PFSK-1 (cell line): ENCODE measurements at regions not wholly inside any gene's neighbourhood (a gene's known extent, or its start where the extent isn't known, plus 50 kb on each side); places are given as distances from the start of the nearest gene placed in this dataset.

Experiments used
- FOXP2 ChIP-seq: optimal IDR thresholded peaks from 2 replicates; pipeline ENCODE3; 2011; ENCODE audit warnings: borderline replicate concordance, control low read depth, inconsistent platforms; ENCODE audit not compliant: insufficient read depth; ENCODE audit errors: extremely low read length, extremely low read depth
- POLR2AphosphoS5 ChIP-seq: IDR thresholded peaks from 2 replicates; pipeline ENCODE4 v1.6.1; 2012; ENCODE audit warnings: low read depth, mild to moderate bottlenecking, control low read depth, low read length, moderate library complexity
- REST ChIP-seq, 2 experiments: IDR thresholded peaks; 2 replicates each; pipeline versions ENCODE4 v1.6.1 to v1.8.0; 2011 to 2012; ENCODE audit warnings: low read depth in 2 of 2, low read length in 2 of 2, control low read depth in 1 of 2, inconsistent platforms in 1 of 2, mild to moderate bottlenecking in 1 of 2, moderate library complexity in 1 of 2; ENCODE audit not compliant: insufficient read depth in 1 of 2
- SIN3A ChIP-seq: IDR thresholded peaks from 2 replicates; pipeline ENCODE4 v1.6.1; 2012; ENCODE audit warnings: mild to moderate bottlenecking, low read length, moderate library complexity, borderline replicate concordance; ENCODE audit not compliant: insufficient read depth
- TAF1 ChIP-seq: IDR thresholded peaks from 2 replicates; pipeline ENCODE4 v1.6.1; 2012; ENCODE audit warnings: low read length, control low read depth, borderline replicate concordance; ENCODE audit not compliant: insufficient read depth

- TF ChIP-seq REST (IDR thresholded peaks at IDR 0.05; ENCODE audit: insufficient read depth in 1 of 2, low read depth in 2 of 2, low read length in 2 of 2), result no peak
- no peak for TF ChIP-seq FOXP2
- TF ChIP-seq TAF1, result no peak
- TF ChIP-seq SIN3A, result no peak
- no peak for TF ChIP-seq POLR2AphosphoS5
Observed at GRCh38 chr2:234626566-234627130, 129.8 kb upstream of the ARL4C start.

- TF ChIP-seq REST (IDR thresholded peaks at IDR 0.05; ENCODE audit: insufficient read depth in 1 of 2, low read depth in 2 of 2, low read length in 2 of 2) (no peak), FOXP2 (no peak), TAF1 (no peak), SIN3A (no peak), POLR2AphosphoS5 (no peak)
Observed at GRCh38 chr2:234625626-234626250, 128.9 kb upstream of the ARL4C start.

GRCh38 chr2:234623521-234623991 is 126.7 kb upstream of the ARL4C start:
- TF ChIP-seq POLR2AphosphoS5 (no peak), SIN3A (no peak), TAF1 (no peak), FOXP2 (no peak), REST (IDR thresholded peaks at IDR 0.05; ENCODE audit: insufficient read depth in 1 of 2, low read depth in 2 of 2, low read length in 2 of 2) (no peak)

DNA sequence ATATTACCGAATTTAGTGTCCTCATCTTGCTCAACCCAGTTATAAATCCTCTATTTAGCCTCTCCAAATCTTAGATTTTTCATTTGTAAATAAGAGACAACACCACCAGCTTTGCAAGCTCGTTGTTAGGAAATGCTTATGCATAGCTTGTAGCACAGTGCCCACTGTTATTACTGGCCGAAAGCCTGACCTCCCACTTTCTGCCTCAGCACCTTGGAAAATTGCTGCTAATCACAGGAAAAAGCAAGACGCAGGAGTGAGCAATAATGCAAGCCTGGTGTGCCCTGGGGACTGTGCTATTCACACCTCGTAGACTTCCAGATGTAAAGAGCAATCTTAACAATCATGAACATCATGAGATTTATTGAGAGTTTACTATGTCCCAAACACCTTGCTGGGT is 124.2 kb upstream of the ARL4C start:
- TF ChIP-seq POLR2AphosphoS5 (no peak), FOXP2 (no peak)

- TF ChIP-seq SIN3A, result no peak
- TF ChIP-seq TAF1, result no peak
- no peak for TF ChIP-seq FOXP2
Observed at GRCh38 chr2:234620018-234620417, 123.1 kb upstream of the ARL4C start.

- TF ChIP-seq SIN3A (no peak), TAF1 (no peak), FOXP2 (no peak), REST (IDR thresholded peaks at IDR 0.05; ENCODE audit: insufficient read depth in 1 of 2, low read depth in 2 of 2, low read length in 2 of 2) (no peak), POLR2AphosphoS5 (no peak)
Observed at GRCh38 chr2:234615643-234616356, 118.9 kb upstream of the ARL4C start.
